ENCODE measurements at regions not wholly inside any gene's neighbourhood (a gene's known extent, or its start where the extent isn't known, plus 50 kb on each side); places are given as distances from the start of the nearest gene placed in this dataset.

DNA sequence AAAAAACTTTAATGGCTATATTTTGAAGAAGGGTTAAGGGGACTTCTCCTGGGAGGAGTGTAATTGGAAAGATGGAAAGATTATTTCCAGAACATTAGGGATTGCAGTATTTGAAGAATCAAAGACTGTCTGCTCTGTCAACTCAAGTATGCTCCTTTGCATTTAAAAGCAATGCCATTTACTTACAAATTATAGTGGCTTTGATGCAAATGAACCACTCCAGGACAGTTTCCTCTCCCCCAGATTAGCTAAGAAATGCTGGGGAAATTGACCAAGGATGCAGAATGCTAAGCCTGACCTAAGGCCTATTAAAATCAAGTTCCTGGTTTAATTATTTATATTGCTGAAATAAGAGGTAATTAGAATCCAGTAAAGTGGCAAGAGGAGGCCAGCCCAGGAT is 110.5 kb upstream of the CAMK1G start:
- TF ChIP-seq CTCF (conservative IDR thresholded peaks at IDR 0.05; ENCODE audit: low read length) (no peak), EZH2phosphoT487 (IDR thresholded peaks at IDR 0.05; ENCODE audit: borderline replicate concordance) (no peak)

All from Loucy (cell line).